ENCODE measurements at regions not wholly inside any gene's neighbourhood (a gene's known extent, or its start where the extent isn't known, plus 50 kb on each side); places are given as distances from the start of the nearest gene placed in this dataset.

DNA sequence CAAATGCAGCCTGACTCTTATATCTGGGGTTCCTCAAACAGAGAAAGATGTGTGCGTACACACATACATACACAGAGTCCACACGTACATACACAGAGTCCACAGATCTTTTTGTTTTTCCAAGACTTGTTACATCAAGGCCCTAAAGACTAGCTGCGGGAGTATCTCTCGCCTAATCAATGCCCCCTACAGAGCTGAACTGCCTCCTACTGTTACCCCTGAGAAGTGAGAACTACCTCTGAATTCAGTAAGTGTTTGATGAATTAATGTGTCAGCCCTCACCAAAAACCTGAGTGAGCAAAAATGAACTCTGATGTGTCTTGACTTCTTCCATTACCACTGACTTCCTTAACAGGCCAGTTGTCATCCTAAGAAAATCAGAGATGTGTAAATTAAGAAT, 351.2 kb downstream of the HHIPL2 start:
- TF ChIP-seq, protein P1, sequence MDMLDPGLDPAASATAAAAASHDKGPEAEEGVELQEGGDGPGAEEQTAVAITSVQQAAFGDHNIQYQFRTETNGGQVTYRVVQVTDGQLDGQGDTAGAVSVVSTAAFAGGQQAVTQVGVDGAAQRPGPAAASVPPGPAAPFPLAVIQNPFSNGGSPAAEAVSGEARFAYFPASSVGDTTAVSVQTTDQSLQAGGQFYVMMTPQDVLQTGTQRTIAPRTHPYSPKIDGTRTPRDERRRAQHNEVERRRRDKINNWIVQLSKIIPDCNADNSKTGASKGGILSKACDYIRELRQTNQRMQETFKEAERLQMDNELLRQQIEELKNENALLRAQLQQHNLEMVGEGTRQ (IDR thresholded peaks at IDR 0.05; ENCODE audit: low read length) = no peak
- TF ChIP-seq NRF1 (IDR thresholded peaks at IDR 0.05; ENCODE audit: low read depth, low read length) (no peak), MAFK (IDR thresholded peaks at IDR 0.05; ENCODE audit: low read depth, low read length) (no peak), CEBPB (IDR thresholded peaks at IDR 0.05; ENCODE audit: low read depth, low read length) (no peak), CTCF (IDR thresholded peaks at IDR 0.05; ENCODE audit: control extremely low read depth in 1 of 3, insufficient read depth in 1 of 3, low read depth in 1 of 3, low read length in 3 of 3) (no peak), ZNF274 (IDR thresholded peaks at IDR 0.05; ENCODE audit: borderline replicate concordance, extremely low read depth, low read length) (no peak), MAX (IDR thresholded peaks at IDR 0.05) (no peak), CTBP2 (IDR thresholded peaks at IDR 0.05; ENCODE audit: borderline replicate concordance, insufficient read depth, insufficient read length, low read length) (no peak), TBP (IDR thresholded peaks at IDR 0.05; ENCODE audit: low read depth, low read length) (no peak), POLR2AphosphoS5 (IDR thresholded peaks at IDR 0.05; ENCODE audit: low read depth, low read length) (no peak), GTF2F1 (IDR thresholded peaks at IDR 0.05; ENCODE audit: borderline replicate concordance, low read depth, low read length) (no peak), FOSL1 (IDR thresholded peaks at IDR 0.05; ENCODE audit: insufficient read depth, low read depth, low read length) (no peak), POLR2A (IDR thresholded peaks at IDR 0.05; ENCODE audit: control extremely low read depth in 1 of 2, low read depth in 2 of 2, low read length in 2 of 2) (no peak), EZH2 (IDR thresholded peaks at IDR 0.05; ENCODE audit: low read depth, low read length, severe bottlenecking) (no peak)

Measured in H1 (cell line).